HEK293 (cell line): ENCODE measurements at regions not wholly inside any gene's neighbourhood (a gene's known extent, or its start where the extent isn't known, plus 50 kb on each side); places are given as distances from the start of the nearest gene placed in this dataset.

ENCODE experiments used
- CTCF ChIA-PET: fragments of 350-600 bp; formaldehyde crosslinking; extraction: SDS; loops from one replicate; lab custom pipeline; 2021; ENCODE audit warnings: antibody characterized with exemption; lab: Yijun Ruan, JAX
- POLR2A ChIA-PET: fragments of 300-600 bp; formaldehyde crosslinking; extraction: SDS; loops from one replicate; lab custom pipeline; 2020; ENCODE audit warnings: antibody characterized with exemption, inconsistent platforms; lab: Yijun Ruan, JAX
- H3K27ac ChIP-seq: fragments of 200-500 bp; sonication (Bioruptor generic); 2 replicates; pipeline ENCODE4 v1.5.1; 2014; ENCODE audit warnings: low read depth, low read length, control low read depth, inconsistent platforms; ENCODE audit errors: extremely low read depth
- H3K36me3 ChIP-seq, 2 experiments: fragments of 200-500 bp in 1 of 2; sonication (Bioruptor generic) in 1 of 2; 1 replicate in 1 of 2; 2 replicates in 1 of 2; pipeline ENCODE4 v1.5.1; 2014 to 2017; ENCODE audit warnings: inconsistent platforms in 2 of 2, low read length in 2 of 2; ENCODE audit not compliant: control insufficient read depth in 2 of 2, insufficient read depth in 1 of 2
- H3K4me1 ChIP-seq: fragments of 200-500 bp; sonication (Bioruptor generic); 2 replicates; pipeline ENCODE4 v1.5.1; 2014; ENCODE audit warnings: mild to moderate bottlenecking, low read length, inconsistent platforms; ENCODE audit not compliant: control insufficient read depth, insufficient read depth
- H3K4me3 ChIP-seq: 2 replicates; pipeline ENCODE4 v1.5.1; 2011; ENCODE audit warnings: low read depth, mild to moderate bottlenecking, control low read depth, low read length, moderate library complexity
- H3K9me3 ChIP-seq: fragments of 200-500 bp; sonication (Bioruptor generic); 2 replicates; pipeline ENCODE4 v1.5.1; 2014; ENCODE audit warnings: low read depth, low read length, inconsistent platforms; ENCODE audit not compliant: control insufficient read depth, insufficient read depth
- KLF8 ChIP-seq: fragments of 450-650 bp; formaldehyde crosslinking; IDR thresholded peaks from 2 replicates; pipeline ENCODE4 v1.5.1; 2016; ENCODE audit warnings: missing biosample characterization, missing genetic modification characterization
- MZF1 ChIP-seq: fragments of 450-650 bp; formaldehyde crosslinking; IDR thresholded peaks from 2 replicates; pipeline ENCODE4 v1.5.1; 2017; ENCODE audit warnings: missing biosample characterization, missing genetic modification characterization, borderline replicate concordance
- OVOL3 ChIP-seq: fragments of 450-650 bp; formaldehyde crosslinking; IDR thresholded peaks from 2 replicates; pipeline ENCODE4 v1.5.1; 2016; ENCODE audit warnings: missing biosample characterization, missing genetic modification characterization
- SETDB1 ChIP-seq: IDR thresholded peaks from one replicate; pipeline ENCODE4 v1.6.1; 2017; ENCODE audit warnings: mild to moderate bottlenecking, low read length, moderate library complexity, mixed read lengths; ENCODE audit not compliant: insufficient read length
- TCF7L2 ChIP-seq: IDR thresholded peaks from 2 replicates; pipeline ENCODE4 v1.6.1; 2011; ENCODE audit warnings: low read depth, mild to moderate bottlenecking, inconsistent platforms, low read length, moderate library complexity, borderline replicate concordance
- WT1 ChIP-seq: fragments of 450-650 bp; formaldehyde crosslinking; IDR thresholded peaks from 2 replicates; pipeline ENCODE4 v1.5.1; 2016; ENCODE audit warnings: missing biosample characterization, missing genetic modification characterization
- ZNF10 ChIP-seq: fragments of 450-650 bp; formaldehyde crosslinking; IDR thresholded peaks from 2 replicates; pipeline ENCODE4 v1.5.1; 2017; ENCODE audit warnings: missing biosample characterization, missing genetic modification characterization
- ZNF157 ChIP-seq: fragments of 450-650 bp; formaldehyde crosslinking; IDR thresholded peaks from 2 replicates; pipeline ENCODE4 v1.5.1; 2016; ENCODE audit warnings: missing biosample characterization, missing genetic modification characterization
- ZNF16 ChIP-seq: fragments of 450-650 bp; formaldehyde crosslinking; IDR thresholded peaks from 2 replicates; pipeline ENCODE4 v1.5.1; 2016; ENCODE audit warnings: low read depth, missing biosample characterization, missing genetic modification characterization
- ZNF184 ChIP-seq: fragments of 450-650 bp; IDR thresholded peaks from 2 replicates; pipeline ENCODE4 v1.5.1; 2018; ENCODE audit warnings: missing biosample characterization, mild to moderate bottlenecking, missing genetic modification characterization
- ZNF223 ChIP-seq: fragments of 450-650 bp; formaldehyde crosslinking; IDR thresholded peaks from 2 replicates; pipeline ENCODE4 v1.5.1; 2016; ENCODE audit warnings: missing biosample characterization, missing genetic modification characterization
- ZNF23 ChIP-seq: fragments of 450-650 bp; formaldehyde crosslinking; IDR thresholded peaks from 2 replicates; pipeline ENCODE4 v1.5.1; 2016; ENCODE audit warnings: missing biosample characterization, missing genetic modification characterization, borderline replicate concordance
- ZNF274 ChIP-seq, 2 experiments: fragments of 200-500 bp in 1 of 2; fragments of 450-650 bp in 1 of 2; sonication (Bioruptor generic) in 1 of 2; formaldehyde crosslinking in 1 of 2; IDR thresholded peaks; 2 replicates each; pipeline versions ENCODE4 v1.5.1 to v1.6.1; 2014 to 2016; ENCODE audit warnings: borderline replicate concordance in 1 of 2, inconsistent platforms in 1 of 2, low read length in 1 of 2, missing biosample characterization in 1 of 2, missing genetic modification characterization in 1 of 2
- ZNF280D ChIP-seq: fragments of 450-650 bp; formaldehyde crosslinking; IDR thresholded peaks from 2 replicates; pipeline ENCODE4 v1.5.1; 2016; ENCODE audit warnings: missing biosample characterization, missing genetic modification characterization
- ZNF391 ChIP-seq: fragments of 450-650 bp; formaldehyde crosslinking; IDR thresholded peaks from 2 replicates; pipeline ENCODE4 v1.5.1; 2016; ENCODE audit warnings: low read depth, missing biosample characterization, missing genetic modification characterization, borderline replicate concordance
- ZNF394 ChIP-seq: fragments of 450-650 bp; formaldehyde crosslinking; IDR thresholded peaks from 2 replicates; pipeline ENCODE4 v1.5.1; 2016; ENCODE audit warnings: missing biosample characterization, missing genetic modification characterization, mild to moderate bottlenecking, moderate library complexity, borderline replicate concordance
- ZNF404 ChIP-seq: fragments of 450-650 bp; formaldehyde crosslinking; IDR thresholded peaks from 2 replicates; pipeline ENCODE4 v1.5.1; 2017; ENCODE audit warnings: missing biosample characterization, missing genetic modification characterization
- ZNF426 ChIP-seq: fragments of 450-650 bp; formaldehyde crosslinking; IDR thresholded peaks from 2 replicates; pipeline ENCODE4 v1.5.1; 2017; ENCODE audit warnings: missing biosample characterization, missing genetic modification characterization, mild to moderate bottlenecking, inconsistent platforms, moderate library complexity
- ZNF488 ChIP-seq: fragments of 450-650 bp; formaldehyde crosslinking; IDR thresholded peaks from 2 replicates; pipeline ENCODE4 v1.5.1; 2016; ENCODE audit warnings: missing biosample characterization, missing genetic modification characterization
- ZNF514 ChIP-seq: fragments of 450-650 bp; formaldehyde crosslinking; IDR thresholded peaks from 2 replicates; pipeline ENCODE4 v1.5.1; 2016; ENCODE audit warnings: missing biosample characterization, missing genetic modification characterization
- ZNF585B ChIP-seq: fragments of 450-650 bp; formaldehyde crosslinking; IDR thresholded peaks from 2 replicates; pipeline ENCODE4 v1.5.1; 2016; ENCODE audit warnings: missing biosample characterization, missing genetic modification characterization
- ZNF624 ChIP-seq: fragments of 450-650 bp; formaldehyde crosslinking; IDR thresholded peaks from 2 replicates; pipeline ENCODE4 v1.5.1; 2017; ENCODE audit warnings: missing biosample characterization, missing genetic modification characterization
- ZNF704 ChIP-seq: fragments of 450-650 bp; formaldehyde crosslinking; IDR thresholded peaks from 2 replicates; pipeline ENCODE4 v1.5.1; 2016; ENCODE audit warnings: missing biosample characterization, missing genetic modification characterization
- ZNF785 ChIP-seq: fragments of 450-650 bp; formaldehyde crosslinking; IDR thresholded peaks from 2 replicates; pipeline ENCODE4 v1.5.1; 2016; ENCODE audit warnings: missing biosample characterization, missing genetic modification characterization
- ZSCAN5A ChIP-seq: fragments of 450-650 bp; formaldehyde crosslinking; IDR thresholded peaks from 2 replicates; pipeline ENCODE4 v1.5.1; 2016; ENCODE audit warnings: missing biosample characterization, missing genetic modification characterization

GRCh38 chr5:158634714-158635113 is 465.0 kb downstream of the EBF1 start (continued):
- TF ChIP-seq ZNF704 (tag by site-specific recombination): no peak
- TF ChIP-seq OVOL3: no peak

- Histone ChIP-seq H3K27ac (no peak overlapping the region), H3K36me3 (no peaks in the 10 kb centered on the region), H3K4me3 (no peak overlapping the region), H3K4me1 (no peaks in the 10 kb centered on the region), H3K9me3 (no peaks in the 10 kb centered on the region)
- POLR2A ChIA-PET: no interaction called here
- CTCF ChIA-PET: interaction anchor here (0.6 to 1.7 kb wide), 2 partner anchors 455 to 1099 kb away, joined by 3 read pairs; no protein-coding TSS in a partner anchor
- TF ChIP-seq ZNF184 (tag by site-specific recombination) (no peak), ZNF514 (tag by site-specific recombination) (no peak), TCF7L2 (no peak), ZNF624 (tag by site-specific recombination) (no peak), MZF1 (tag by site-specific recombination) (no peak), KLF8 (tag by site-specific recombination) (no peak), ZNF394 (tag by site-specific recombination) (no peak), ZNF280D (tag by site-specific recombination) (no peak), ZNF157 (no peak), ZNF585B (tag by site-specific recombination) (no peak), SETDB1 (no peak), ZNF426 (tag by site-specific recombination) (no peak), ZNF391 (no peak), ZNF404 (tag by site-specific recombination) (no peak), ZNF488 (tag by site-specific recombination) (no peak), ZNF785 (no peak), ZNF274 (IDR thresholded peaks at IDR 0.05; ENCODE audit: low read length) (no peak), ZNF274 (tag by site-specific recombination; IDR thresholded peaks at IDR 0.05; ENCODE audit: borderline replicate concordance) (no peak)
These were observed 470.0 kb downstream of the EBF1 start for GRCh38 chr5:158629591-158630312.

- no peaks in the 10 kb centered on the region for H3K36me3 ChIP-seq
- no peaks in the 10 kb centered on the region for H3K4me1 ChIP-seq
- no peak overlapping the region for H3K4me3 ChIP-seq
- no peak overlapping the region for H3K27ac ChIP-seq
- ChIA-PET CTCF (no interaction called here), POLR2A (no interaction called here)
- no peaks in the 10 kb centered on the region for H3K9me3 ChIP-seq
- no peak for TF ChIP-seq WT1 (tag by site-specific recombination)
- no peak for TF ChIP-seq ZSCAN5A (tag by site-specific recombination)
- no peak for TF ChIP-seq ZNF10 (tag by site-specific recombination)
- TF ChIP-seq ZNF23 (tag by site-specific recombination): no peak
- no peak for TF ChIP-seq ZNF785
- TF ChIP-seq ZNF223: no peak
- no peak for TF ChIP-seq MZF1 (tag by site-specific recombination)
- no peak for TF ChIP-seq ZNF16 (tag by site-specific recombination)
These were observed 473.0 kb downstream of the EBF1 start for GRCh38 chr5:158626718-158627117.
